ENCODE measurements at regions not wholly inside any gene's neighbourhood (a gene's known extent, or its start where the extent isn't known, plus 50 kb on each side); places are given as distances from the start of the nearest gene placed in this dataset.

- TF ChIP-seq MAX (IDR thresholded peaks at IDR 0.05): peak; percentile 36
- TF ChIP-seq CREB1 (IDR thresholded peaks at IDR 0.05; ENCODE audit: low read depth): no peak
Measured at GRCh38 chr17:20852239-20852989, 190.4 kb downstream of the USP22 start.

DNA sequence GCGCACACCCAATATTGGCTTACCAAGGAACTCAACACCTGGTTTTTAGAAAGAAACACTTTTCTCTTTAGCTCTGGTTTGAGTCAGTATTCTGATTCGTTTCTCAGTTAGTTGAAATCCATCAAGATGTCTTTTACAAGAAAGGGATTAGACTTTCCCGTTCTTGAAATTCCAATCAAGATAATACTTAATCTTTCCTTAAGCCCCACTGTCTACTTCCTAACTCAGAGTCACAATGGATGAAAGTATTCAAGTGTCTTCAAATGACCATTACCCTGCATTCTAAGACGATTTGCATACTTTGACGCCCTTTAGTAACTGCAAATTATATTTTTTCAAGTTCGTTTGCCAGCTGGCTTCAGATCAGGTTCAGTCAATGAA lies 189.8 kb downstream of the USP22 start:
- TF ChIP-seq RAD21 (IDR thresholded peaks at IDR 0.05; ENCODE audit: low read depth) (no peak), FOXM1 (IDR thresholded peaks at IDR 0.05; ENCODE audit: borderline replicate concordance, low read depth) (no peak), TAF1 (IDR thresholded peaks at IDR 0.05; ENCODE audit: low read depth) (no peak), NFIC (IDR thresholded peaks at IDR 0.05) (no peak), YY1 (IDR thresholded peaks at IDR 0.05; ENCODE audit: low read depth) (no peak), TCF12 (IDR thresholded peaks at IDR 0.05; ENCODE audit: low read depth) (no peak)

DNA sequence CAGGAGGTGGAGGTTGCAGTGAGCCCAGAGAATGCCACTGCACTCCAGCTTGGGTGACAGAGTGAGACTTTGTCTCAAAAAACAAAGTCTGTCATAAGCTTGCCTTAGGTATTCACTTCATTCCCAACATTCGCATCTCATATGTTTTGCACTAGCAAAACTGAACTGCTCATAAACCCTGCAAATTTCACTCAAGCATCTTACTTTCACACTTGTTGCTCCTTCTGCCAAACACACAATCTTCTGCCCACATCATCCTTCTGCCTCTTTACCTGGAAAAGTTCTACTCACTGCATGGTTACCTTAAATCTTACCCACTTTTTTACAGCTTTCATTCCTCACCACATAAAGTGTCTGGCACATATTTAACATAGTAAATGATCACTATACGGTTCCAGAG lies 152.5 kb downstream of the USP22 start:
- TF ChIP-seq CEBPB (IDR thresholded peaks at IDR 0.05) (no peak), EP300 (IDR thresholded peaks at IDR 0.05; ENCODE audit: borderline replicate concordance) (no peak)

GRCh38 chr17:20896153-20896649 lies 146.6 kb downstream of the USP22 start:
- TF ChIP-seq NFIC (IDR thresholded peaks at IDR 0.05): no peak
- no peak for TF ChIP-seq YY1 (IDR thresholded peaks at IDR 0.05; ENCODE audit: low read depth)
- no peak for TF ChIP-seq FOXM1 (IDR thresholded peaks at IDR 0.05; ENCODE audit: borderline replicate concordance, low read depth)
- no peak for TF ChIP-seq TAF1 (IDR thresholded peaks at IDR 0.05; ENCODE audit: low read depth)
- no peak for TF ChIP-seq EGR1 (IDR thresholded peaks at IDR 0.05)
- TF ChIP-seq CEBPB (IDR thresholded peaks at IDR 0.05): no peak
- TF ChIP-seq CREB1 (IDR thresholded peaks at IDR 0.05; ENCODE audit: low read depth): no peak
- TF ChIP-seq REST (IDR thresholded peaks at IDR 0.05; ENCODE audit: low read depth): no peak
- TF ChIP-seq EP300 (IDR thresholded peaks at IDR 0.05; ENCODE audit: borderline replicate concordance): no peak
- TF ChIP-seq, protein P1, sequence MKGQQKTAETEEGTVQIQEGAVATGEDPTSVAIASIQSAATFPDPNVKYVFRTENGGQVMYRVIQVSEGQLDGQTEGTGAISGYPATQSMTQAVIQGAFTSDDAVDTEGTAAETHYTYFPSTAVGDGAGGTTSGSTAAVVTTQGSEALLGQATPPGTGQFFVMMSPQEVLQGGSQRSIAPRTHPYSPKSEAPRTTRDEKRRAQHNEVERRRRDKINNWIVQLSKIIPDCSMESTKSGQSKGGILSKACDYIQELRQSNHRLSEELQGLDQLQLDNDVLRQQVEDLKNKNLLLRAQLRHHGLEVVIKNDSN (IDR thresholded peaks at IDR 0.05): no peak
- TF ChIP-seq ZBTB7A (IDR thresholded peaks at IDR 0.05; ENCODE audit: low read depth): no peak
- no peak for TF ChIP-seq RAD21 (IDR thresholded peaks at IDR 0.05; ENCODE audit: low read depth)
- no peak for TF ChIP-seq TCF12 (IDR thresholded peaks at IDR 0.05; ENCODE audit: low read depth)
- TF ChIP-seq TEAD4 (IDR thresholded peaks at IDR 0.05): no peak
- TF ChIP-seq MAX (IDR thresholded peaks at IDR 0.05): no peak

- TF ChIP-seq YY1 (IDR thresholded peaks at IDR 0.05; ENCODE audit: low read depth): no peak
- no peak for TF ChIP-seq EGR1 (IDR thresholded peaks at IDR 0.05)
- no peak for TF ChIP-seq CREB1 (IDR thresholded peaks at IDR 0.05; ENCODE audit: low read depth)
- no peak for TF ChIP-seq TAF1 (IDR thresholded peaks at IDR 0.05; ENCODE audit: low read depth)
- TF ChIP-seq, protein P1 (IDR thresholded peaks at IDR 0.05): no peak
- no peak for TF ChIP-seq MAX (IDR thresholded peaks at IDR 0.05)
- no peak for TF ChIP-seq TEAD4 (IDR thresholded peaks at IDR 0.05)
- no peak for TF ChIP-seq EP300 (IDR thresholded peaks at IDR 0.05; ENCODE audit: borderline replicate concordance)
- TF ChIP-seq TCF12 (IDR thresholded peaks at IDR 0.05; ENCODE audit: low read depth): no peak
- no peak for TF ChIP-seq REST (IDR thresholded peaks at IDR 0.05; ENCODE audit: low read depth)
- no peak for TF ChIP-seq CEBPB (IDR thresholded peaks at IDR 0.05)
- no peak for TF ChIP-seq FOXM1 (IDR thresholded peaks at IDR 0.05; ENCODE audit: borderline replicate concordance, low read depth)
- TF ChIP-seq ZBTB7A (IDR thresholded peaks at IDR 0.05; ENCODE audit: low read depth): no peak
- no peak for TF ChIP-seq NFIC (IDR thresholded peaks at IDR 0.05)
- TF ChIP-seq RAD21 (IDR thresholded peaks at IDR 0.05; ENCODE audit: low read depth): no peak
Measured at GRCh38 chr17:20908313-20909267, 134.2 kb downstream of the USP22 start.
